Skeletal muscle tissue (tissue), 3 donors: ENCODE measurements at regions not wholly inside any gene's neighbourhood (a gene's known extent, or its start where the extent isn't known, plus 50 kb on each side); places are given as distances from the start of the nearest gene placed in this dataset.
A peak's percentile ranks its signal among the peaks of the same experiment; 100 is the strongest.

Source experiments
- H3K27ac ChIP-seq: one replicate; pipeline ENCODE4 v1.7.0; 2013; ENCODE audit warnings: mild to moderate bottlenecking, low read depth, low read length, inconsistent platforms
- H3K27me3 ChIP-seq, 3 donors: one replicate each; pipeline ENCODE4 v1.7.0; 2013; ENCODE audit warnings: low read length in 3 of 3; ENCODE audit not compliant: control insufficient read depth in 3 of 3, insufficient read depth in 3 of 3
- H3K36me3 ChIP-seq, 3 donors: one replicate each; pipeline ENCODE4 v1.7.0; 2013; ENCODE audit warnings: low read length in 3 of 3; ENCODE audit not compliant: control insufficient read depth in 3 of 3, insufficient read depth in 3 of 3
- H3K4me1 ChIP-seq, 3 donors: one replicate each; pipeline ENCODE4 v1.7.0; 2013; ENCODE audit warnings: low read length in 3 of 3, mild to moderate bottlenecking in 3 of 3; ENCODE audit not compliant: control insufficient read depth in 3 of 3, insufficient read depth in 3 of 3
- H3K4me3 ChIP-seq, 3 donors: one replicate each; pipeline ENCODE4 v1.7.0; 2013; ENCODE audit warnings: low read length in 3 of 3
- H3K9ac ChIP-seq, 3 donors: one replicate each; pipeline ENCODE4 v1.7.0; 2013; ENCODE audit warnings: low read length in 3 of 3, mild to moderate bottlenecking in 3 of 3, moderate library complexity in 2 of 3, low read depth in 1 of 3
- H3K9me3 ChIP-seq, 3 donors: one replicate each; pipeline ENCODE4 v1.7.0; 2013; ENCODE audit warnings: low read length in 3 of 3; ENCODE audit not compliant: control insufficient read depth in 3 of 3
- donor health status: Osteomylitis.

- H3K9ac ChIP-seq: no peak overlapping the region
- no peak overlapping the region for H3K27ac ChIP-seq
- H3K36me3 ChIP-seq: no peaks in the 10 kb centered on the region
- H3K4me1 ChIP-seq: peaks cover 4 to 10% (median 9%) of the 10 kb centered on the region in 3 donors
- H3K4me3 ChIP-seq: no peak overlapping the region
- H3K27me3 ChIP-seq: no peaks in the 10 kb centered on the region
- no peaks in the 10 kb centered on the region for H3K9me3 ChIP-seq
Observed at GRCh38 chr5:74257645-74258313, 382.7 kb downstream of the ENC1 start.

- Histone ChIP-seq H3K9me3 (no peaks in the 10 kb centered on the region), H3K27me3 (no peaks in the 10 kb centered on the region), H3K4me1 (peaks cover 3 to 10% (median 5%) of the 10 kb centered on the region in 3 donors), H3K9ac (no peak overlapping the region), H3K36me3 (no peaks in the 10 kb centered on the region), H3K27ac (no peak overlapping the region), H3K4me3 (no peak overlapping the region)
Observed at GRCh38 chr5:74257060-74257527, 383.4 kb downstream of the ENC1 start.

GRCh38 chr5:74255692-74256392 lies 384.7 kb downstream of the ENC1 start:
- H3K27ac ChIP-seq: no peak overlapping the region
- H3K4me1 ChIP-seq: peaks cover 2 to 10% (median 3%) of the 10 kb centered on the region in 3 donors
- H3K9ac ChIP-seq: no peak overlapping the region
- H3K9me3 ChIP-seq: no peaks in the 10 kb centered on the region
- H3K4me3 ChIP-seq: no peak overlapping the region
- H3K36me3 ChIP-seq: no peaks in the 10 kb centered on the region
- H3K27me3 ChIP-seq: no peaks in the 10 kb centered on the region

- Histone ChIP-seq H3K4me3 (no peak overlapping the region), H3K36me3 (no peaks in the 10 kb centered on the region), H3K27ac (no peak overlapping the region), H3K9me3 (no peaks in the 10 kb centered on the region), H3K9ac (no peak overlapping the region), H3K27me3 (no peaks in the 10 kb centered on the region), H3K4me1 (peaks cover 2 to 10% (median 3%) of the 10 kb centered on the region in 3 donors)
Observed at GRCh38 chr5:74254257-74254656, 386.3 kb downstream of the ENC1 start.

GRCh38 chr5:74252044-74252443 lies 388.5 kb downstream of the ENC1 start:
- Histone ChIP-seq H3K9ac (no peak overlapping the region), H3K36me3 (no peaks in the 10 kb centered on the region), H3K27ac (peak overlapping the region; percentile 39), H3K9me3 (no peaks in the 10 kb centered on the region), H3K4me3 (no peak overlapping the region), H3K27me3 (no peaks in the 10 kb centered on the region), H3K4me1 (peaks cover 0 to 2% (median 1%) of the 10 kb centered on the region in 3 donors)

- H3K9ac ChIP-seq: no peak overlapping the region
Observed at GRCh38 chr5:74251141-74252035, 389.1 kb downstream of the ENC1 start.

GRCh38 chr5:74250304-74251102 lies 390.0 kb downstream of the ENC1 start:
- Histone ChIP-seq H3K4me1 (no peaks in the 10 kb centered on the region), H3K4me3 (no peak overlapping the region), H3K27me3 (no peaks in the 10 kb centered on the region), H3K27ac (peak overlapping the region; percentile 27), H3K9me3 (no peaks in the 10 kb centered on the region), H3K36me3 (no peaks in the 10 kb centered on the region), H3K9ac (no peak overlapping the region)

More at GRCh38 chr5:74251141-74252035, 389.1 kb downstream of the ENC1 start:
- no peaks in the 10 kb centered on the region for H3K36me3 ChIP-seq
- no peaks in the 10 kb centered on the region for H3K9me3 ChIP-seq
- H3K4me3 ChIP-seq: no peak overlapping the region
- no peaks in the 10 kb centered on the region for H3K27me3 ChIP-seq
- H3K4me1 ChIP-seq: no peaks in the 10 kb centered on the region
- peak overlapping the region; percentile 39 for H3K27ac ChIP-seq

GRCh38 chr5:74248576-74248975 lies 392.0 kb downstream of the ENC1 start:
- Histone ChIP-seq H3K4me3 (no peak overlapping the region), H3K9me3 (no peaks in the 10 kb centered on the region), H3K27me3 (no peaks in the 10 kb centered on the region), H3K4me1 (no peaks in the 10 kb centered on the region), H3K27ac (no peak overlapping the region), H3K36me3 (no peaks in the 10 kb centered on the region), H3K9ac (no peak overlapping the region)

GRCh38 chr5:74244406-74244805 lies 396.1 kb downstream of the ENC1 start:
- no peak overlapping the region for H3K4me3 ChIP-seq
- H3K9me3 ChIP-seq: no peaks in the 10 kb centered on the region
- H3K27me3 ChIP-seq: no peaks in the 10 kb centered on the region

More at GRCh38 chr5:74244406-74244805, 396.1 kb downstream of the ENC1 start:
- Histone ChIP-seq H3K36me3 (no peaks in the 10 kb centered on the region), H3K27ac (no peak overlapping the region), H3K9ac (no peak overlapping the region), H3K4me1 (peaks cover 4 to 9% (median 8%) of the 10 kb centered on the region in 3 donors)
